Lung microvascular endothelial cell (primary cell): ENCODE measurements at regions not wholly inside any gene's neighbourhood (a gene's known extent, or its start where the extent isn't known, plus 50 kb on each side); places are given as distances from the start of the nearest gene placed in this dataset.

Experiments used
- DNase-seq, 2 donors: peaks; one replicate each; pipeline versions ENCODE4 v3.0.0 to v3.0.0-alpha.2; 2010; ENCODE audit warnings: low read depth in 2 of 2

DNA sequence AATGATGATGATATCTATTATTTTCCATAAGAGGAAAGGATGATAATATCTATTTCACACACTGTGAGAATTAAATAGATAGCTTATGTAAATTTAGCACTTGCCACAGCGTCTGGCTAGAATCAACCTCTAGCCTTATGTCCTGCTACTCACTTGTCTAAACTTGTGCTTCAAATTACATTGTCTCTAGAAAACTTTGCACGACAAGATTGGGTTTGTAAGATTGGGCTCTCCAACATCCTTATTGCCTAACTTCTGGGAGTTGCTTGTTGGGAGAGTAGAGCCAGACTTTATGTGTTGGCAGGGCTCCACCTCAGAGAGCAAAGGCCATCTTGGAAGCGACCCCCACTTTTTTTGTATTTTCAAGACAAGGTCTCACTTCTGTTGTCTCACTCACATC lies 50.0 kb upstream of the POGK start:
- no peak for DNase-seq
